Mesothelial cell of epicardium (in vitro differentiated cells): ENCODE measurements at regions not wholly inside any gene's neighbourhood (a gene's known extent, or its start where the extent isn't known, plus 50 kb on each side); places are given as distances from the start of the nearest gene placed in this dataset.

Experiments used
- DNase-seq, 2 experiments: peaks; one replicate each; pipeline ENCODE4 v3.0.0; 2021; ENCODE audit warnings: low spot score in 2 of 2; ENCODE audit not compliant: unreplicated experiment in 2 of 2
- H3K27ac Mint-ChIP-seq: 2 replicates; pipeline ENCODE4 v1.8.0; 2021; ENCODE audit warnings: mixed read lengths
- H3K27me3 Mint-ChIP-seq: 2 replicates; pipeline ENCODE4 v1.8.0; 2021; ENCODE audit warnings: low read depth, mixed read lengths
- H3K36me3 Mint-ChIP-seq: 2 replicates; pipeline ENCODE4 v1.8.0; 2021; ENCODE audit warnings: mixed read lengths
- H3K4me1 Mint-ChIP-seq: 2 replicates; pipeline ENCODE4 v1.8.0; 2021; ENCODE audit warnings: mixed read lengths
- H3K4me3 Mint-ChIP-seq: 2 replicates; pipeline ENCODE4 v1.8.0; 2021; ENCODE audit warnings: mild to moderate bottlenecking, moderate library complexity, mixed read lengths
- H3K9me3 Mint-ChIP-seq: 2 replicates; pipeline ENCODE4 v1.8.0; 2021; ENCODE audit warnings: mixed read lengths
- TF ChIP-seq, protein P1 (sequence below): fragments of 200-600 bp; sonication (generic); IDR thresholded peaks from one replicate; pipeline ENCODE4 v1.5.0; 2021; ENCODE audit warnings: antibody characterized with exemption; ENCODE audit not compliant: unreplicated experiment

- Mint-ChIP-seq H3K27ac (no peak overlapping the region), H3K27me3 (no peaks in the 10 kb centered on the region), H3K9me3 (peaks cover 24% of the 10 kb centered on the region), H3K36me3 (peaks cover 3% of the 10 kb centered on the region), H3K4me1 (no peaks in the 10 kb centered on the region), H3K4me3 (no peak overlapping the region)
- TF ChIP-seq, protein P1, sequence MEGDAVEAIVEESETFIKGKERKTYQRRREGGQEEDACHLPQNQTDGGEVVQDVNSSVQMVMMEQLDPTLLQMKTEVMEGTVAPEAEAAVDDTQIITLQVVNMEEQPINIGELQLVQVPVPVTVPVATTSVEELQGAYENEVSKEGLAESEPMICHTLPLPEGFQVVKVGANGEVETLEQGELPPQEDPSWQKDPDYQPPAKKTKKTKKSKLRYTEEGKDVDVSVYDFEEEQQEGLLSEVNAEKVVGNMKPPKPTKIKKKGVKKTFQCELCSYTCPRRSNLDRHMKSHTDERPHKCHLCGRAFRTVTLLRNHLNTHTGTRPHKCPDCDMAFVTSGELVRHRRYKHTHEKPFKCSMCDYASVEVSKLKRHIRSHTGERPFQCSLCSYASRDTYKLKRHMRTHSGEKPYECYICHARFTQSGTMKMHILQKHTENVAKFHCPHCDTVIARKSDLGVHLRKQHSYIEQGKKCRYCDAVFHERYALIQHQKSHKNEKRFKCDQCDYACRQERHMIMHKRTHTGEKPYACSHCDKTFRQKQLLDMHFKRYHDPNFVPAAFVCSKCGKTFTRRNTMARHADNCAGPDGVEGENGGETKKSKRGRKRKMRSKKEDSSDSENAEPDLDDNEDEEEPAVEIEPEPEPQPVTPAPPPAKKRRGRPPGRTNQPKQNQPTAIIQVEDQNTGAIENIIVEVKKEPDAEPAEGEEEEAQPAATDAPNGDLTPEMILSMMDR = no peak
- no peak for DNase-seq
Measured at GRCh38 chr3:95654570-95655362, 1159.6 kb upstream of the EPHA6 start.

GRCh38 chr3:95655363-95655986 is 1158.9 kb upstream of the EPHA6 start:
- no peak for DNase-seq
- H3K36me3 Mint-ChIP-seq = peaks cover 3% of the 10 kb centered on the region
- TF ChIP-seq, protein P1 = no peak
- no peaks in the 10 kb centered on the region for H3K4me1 Mint-ChIP-seq
- no peak overlapping the region for H3K4me3 Mint-ChIP-seq
- peaks cover 26% of the 10 kb centered on the region for H3K9me3 Mint-ChIP-seq
- H3K27ac Mint-ChIP-seq = no peak overlapping the region
- H3K27me3 Mint-ChIP-seq = no peaks in the 10 kb centered on the region

DNA sequence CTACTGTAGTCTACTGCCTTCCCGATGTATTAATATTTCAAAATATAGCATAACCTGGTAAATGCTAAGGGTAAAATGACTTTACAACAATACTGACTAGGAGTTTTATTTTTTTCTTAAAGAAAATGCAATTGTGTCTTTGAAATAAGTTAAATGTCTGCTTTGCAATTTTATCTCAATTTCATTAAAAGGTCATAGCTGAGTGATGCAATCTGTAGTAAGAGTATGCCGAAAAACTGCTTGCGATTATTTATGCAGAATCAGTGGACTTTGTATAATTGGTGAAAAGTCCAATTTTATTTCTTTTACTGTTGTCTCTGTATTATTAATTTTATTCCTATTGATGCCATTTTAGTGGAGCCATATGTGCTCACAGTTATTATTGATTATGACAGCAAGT is 1143.6 kb upstream of the EPHA6 start:
- Mint-ChIP-seq H3K4me3 (no peak overlapping the region), H3K36me3 (no peaks in the 10 kb centered on the region), H3K27me3 (no peaks in the 10 kb centered on the region), H3K27ac (no peak overlapping the region), H3K4me1 (peaks cover 11% of the 10 kb centered on the region), H3K9me3 (peaks cover 8% of the 10 kb centered on the region)
- DNase-seq = no peak
- TF ChIP-seq, protein P1 = no peak

DNA sequence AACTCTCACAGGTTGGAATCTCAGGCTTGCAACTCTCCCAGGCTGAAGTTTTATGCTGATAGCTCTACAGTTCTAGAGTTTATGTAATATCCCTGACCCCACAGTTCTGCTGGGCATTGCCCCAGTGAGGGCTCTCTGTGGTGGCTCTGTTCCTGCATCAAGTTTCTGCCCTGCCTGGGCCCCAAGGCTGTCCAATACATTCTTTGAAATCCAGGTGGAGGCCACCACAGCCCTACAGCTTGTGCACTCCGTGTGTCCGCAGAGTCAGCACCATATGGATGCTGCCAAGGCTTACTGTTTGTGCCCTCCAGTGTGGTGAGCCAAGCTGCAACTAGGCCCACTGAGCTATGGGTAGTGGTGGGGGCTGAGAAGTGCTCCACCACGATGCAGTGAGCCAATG is 1141.2 kb upstream of the EPHA6 start:
- H3K27ac Mint-ChIP-seq = no peak overlapping the region
- H3K4me1 Mint-ChIP-seq = peaks cover 14% of the 10 kb centered on the region
- DNase-seq = no peak
- no peak overlapping the region for H3K4me3 Mint-ChIP-seq
- peaks cover 4% of the 10 kb centered on the region for H3K9me3 Mint-ChIP-seq
- H3K36me3 Mint-ChIP-seq = no peaks in the 10 kb centered on the region
- no peaks in the 10 kb centered on the region for H3K27me3 Mint-ChIP-seq
- TF ChIP-seq, protein P1 = no peak

GRCh38 chr3:95705786-95706418 is 1108.5 kb upstream of the EPHA6 start:
- H3K4me3 Mint-ChIP-seq = no peak overlapping the region
- no peak for DNase-seq
- no peaks in the 10 kb centered on the region for H3K27me3 Mint-ChIP-seq
- TF ChIP-seq, protein P1 = no peak
- no peak overlapping the region for H3K27ac Mint-ChIP-seq
- H3K9me3 Mint-ChIP-seq = peaks cover 39% of the 10 kb centered on the region
- H3K36me3 Mint-ChIP-seq = no peaks in the 10 kb centered on the region
- no peaks in the 10 kb centered on the region for H3K4me1 Mint-ChIP-seq
